ENCODE measurements at regions not wholly inside any gene's neighbourhood (a gene's known extent, or its start where the extent isn't known, plus 50 kb on each side); places are given as distances from the start of the nearest gene placed in this dataset.

DNA sequence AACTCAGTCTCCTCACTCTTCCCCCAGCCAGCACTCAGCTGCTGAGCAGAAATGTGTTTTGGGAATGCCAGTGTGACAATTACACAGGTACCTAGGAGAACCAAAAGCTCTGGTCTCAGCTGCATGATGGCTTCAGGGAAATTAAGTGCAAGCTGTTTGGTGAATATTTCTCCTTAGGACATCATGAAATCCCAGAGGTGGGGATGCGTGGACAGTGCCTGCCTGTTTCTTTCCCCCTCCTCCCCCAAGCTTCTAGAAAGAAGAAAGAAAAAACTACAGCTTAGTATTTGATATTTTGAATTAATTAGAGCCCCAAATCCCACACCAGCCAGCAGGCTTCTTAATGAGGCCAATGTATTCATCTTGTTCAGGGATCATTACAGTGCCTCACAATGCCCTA lies 243.0 kb downstream of the IDS start:
- no peak overlapping the region for H3K4me3 ChIP-seq (ENCODE audit: low read depth, low read length)
- TF ChIP-seq, protein P1, sequence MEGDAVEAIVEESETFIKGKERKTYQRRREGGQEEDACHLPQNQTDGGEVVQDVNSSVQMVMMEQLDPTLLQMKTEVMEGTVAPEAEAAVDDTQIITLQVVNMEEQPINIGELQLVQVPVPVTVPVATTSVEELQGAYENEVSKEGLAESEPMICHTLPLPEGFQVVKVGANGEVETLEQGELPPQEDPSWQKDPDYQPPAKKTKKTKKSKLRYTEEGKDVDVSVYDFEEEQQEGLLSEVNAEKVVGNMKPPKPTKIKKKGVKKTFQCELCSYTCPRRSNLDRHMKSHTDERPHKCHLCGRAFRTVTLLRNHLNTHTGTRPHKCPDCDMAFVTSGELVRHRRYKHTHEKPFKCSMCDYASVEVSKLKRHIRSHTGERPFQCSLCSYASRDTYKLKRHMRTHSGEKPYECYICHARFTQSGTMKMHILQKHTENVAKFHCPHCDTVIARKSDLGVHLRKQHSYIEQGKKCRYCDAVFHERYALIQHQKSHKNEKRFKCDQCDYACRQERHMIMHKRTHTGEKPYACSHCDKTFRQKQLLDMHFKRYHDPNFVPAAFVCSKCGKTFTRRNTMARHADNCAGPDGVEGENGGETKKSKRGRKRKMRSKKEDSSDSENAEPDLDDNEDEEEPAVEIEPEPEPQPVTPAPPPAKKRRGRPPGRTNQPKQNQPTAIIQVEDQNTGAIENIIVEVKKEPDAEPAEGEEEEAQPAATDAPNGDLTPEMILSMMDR (IDR thresholded peaks at IDR 0.05; ENCODE audit: low read depth, low read length) = no peak

DNA sequence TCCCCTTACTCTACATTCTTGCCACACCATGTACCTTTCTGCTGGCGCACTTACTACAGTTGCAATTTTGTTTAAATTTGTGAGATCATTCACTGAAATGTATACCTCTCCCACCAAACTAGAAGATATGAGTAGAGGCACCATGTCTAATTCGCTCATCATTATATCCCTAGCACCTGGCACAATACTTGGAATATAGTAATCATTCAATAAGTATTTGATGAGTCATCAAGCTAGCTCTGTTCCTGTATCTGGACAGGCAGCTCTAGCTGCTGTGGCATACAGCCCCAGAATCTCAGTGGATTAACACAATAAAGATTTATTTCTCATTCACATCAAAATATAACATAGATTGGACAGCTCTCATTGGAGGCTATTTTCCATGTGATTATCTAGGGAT lies 245.9 kb downstream of the IDS start:
- TF ChIP-seq, protein P1 (IDR thresholded peaks at IDR 0.05; ENCODE audit: low read depth, low read length) = no peak
- no peak overlapping the region for H3K4me3 ChIP-seq (ENCODE audit: low read depth, low read length)

DNA sequence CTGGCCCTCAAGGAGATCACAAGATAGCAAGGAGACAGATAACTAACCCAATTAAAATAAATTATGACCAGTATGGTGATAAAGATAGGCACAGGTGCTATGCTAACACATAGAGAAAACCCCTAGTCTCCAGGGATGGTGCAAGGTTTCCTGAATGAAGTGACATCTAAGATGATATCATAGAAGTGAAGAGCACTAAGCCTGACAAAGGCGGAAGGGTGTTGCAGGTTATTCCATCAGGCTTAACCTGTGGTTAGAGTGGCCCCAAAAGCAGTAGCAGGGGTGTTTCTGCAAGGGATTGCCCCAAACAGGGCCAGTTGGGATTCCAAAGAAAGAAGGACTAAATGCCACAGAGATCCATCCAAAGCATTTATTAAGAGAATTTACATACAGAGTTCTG lies 249.2 kb downstream of the IDS start:
- no peak overlapping the region for H3K4me3 ChIP-seq (ENCODE audit: low read depth, low read length)
- TF ChIP-seq, protein P1 (IDR thresholded peaks at IDR 0.05; ENCODE audit: low read depth, low read length) = no peak

DNA sequence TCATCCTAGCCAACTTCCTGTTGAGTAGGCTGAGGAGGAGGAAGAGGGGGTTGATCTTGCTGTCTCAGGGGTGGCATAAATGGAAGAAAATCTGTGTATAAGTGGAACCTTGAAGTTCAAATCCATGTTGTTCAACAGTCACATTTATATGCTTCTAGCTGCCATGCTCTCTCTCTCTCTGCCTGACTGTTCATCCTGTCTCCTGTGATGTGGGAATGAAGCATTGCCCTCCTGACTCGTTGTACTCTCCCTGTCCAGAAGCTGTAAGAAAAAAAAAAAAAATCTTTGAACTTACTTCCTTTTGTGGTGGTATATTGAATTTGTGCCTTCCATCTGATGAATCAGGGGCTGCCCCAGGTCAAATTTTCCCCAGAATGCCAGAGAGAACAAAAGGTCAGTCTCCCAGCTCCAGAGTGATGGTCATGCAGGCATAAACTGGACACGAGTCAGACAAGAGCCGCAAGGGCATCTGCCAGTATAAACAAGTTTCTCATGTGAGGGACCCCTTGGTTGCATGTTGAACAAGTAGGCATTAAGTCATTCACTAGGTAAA lies 257.0 kb downstream of the IDS start:
- H3K4me3 ChIP-seq (ENCODE audit: low read depth, low read length) = no peak overlapping the region
- TF ChIP-seq, protein P1 (IDR thresholded peaks at IDR 0.05; ENCODE audit: low read depth, low read length) = no peak

DNA sequence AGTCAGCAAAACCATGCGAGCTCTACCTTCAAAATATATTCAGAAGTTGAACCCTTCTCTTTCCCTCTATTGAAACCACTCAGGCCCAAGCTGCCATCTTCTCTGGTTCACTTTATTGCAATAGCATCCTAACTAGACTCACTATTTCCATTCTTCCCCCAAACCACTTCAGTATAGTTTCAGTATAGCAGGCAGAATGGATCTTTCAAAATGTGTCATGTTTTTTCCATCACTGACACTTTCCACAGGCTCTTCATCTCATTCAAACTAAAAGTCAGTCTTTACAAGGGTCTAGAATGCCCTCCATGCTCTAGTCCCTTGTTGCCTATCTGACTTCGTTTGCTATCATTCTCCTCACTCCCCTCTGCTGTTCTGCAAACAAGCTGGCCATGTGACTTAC lies 274.4 kb downstream of the IDS start:
- no peak overlapping the region for H3K4me3 ChIP-seq (ENCODE audit: low read depth, low read length)
- TF ChIP-seq, protein P1 (IDR thresholded peaks at IDR 0.05; ENCODE audit: low read depth, low read length) = no peak

DNA sequence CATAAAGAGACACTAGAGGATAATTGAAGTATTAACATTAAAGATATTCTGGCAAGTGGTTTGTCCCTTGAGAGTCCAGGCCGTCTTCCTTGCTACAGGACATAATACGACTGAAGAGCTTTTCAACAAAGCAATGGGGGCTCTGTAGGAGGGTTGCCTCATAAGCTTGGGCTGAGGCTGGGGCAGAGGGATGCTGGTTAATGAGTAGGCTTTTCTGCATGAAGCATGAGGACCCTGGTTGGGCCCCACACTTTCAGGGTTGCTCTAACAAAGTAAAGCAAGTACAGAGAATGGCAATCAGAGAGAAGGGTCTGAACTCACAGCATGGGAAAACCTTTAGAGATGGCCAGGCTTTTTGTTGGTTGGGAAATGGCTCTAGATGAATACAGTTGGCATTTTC lies 281.3 kb downstream of the IDS start:
- TF ChIP-seq, protein P1 (IDR thresholded peaks at IDR 0.05; ENCODE audit: low read depth, low read length) = no peak
- no peak overlapping the region for H3K4me3 ChIP-seq (ENCODE audit: low read depth, low read length)

DNA sequence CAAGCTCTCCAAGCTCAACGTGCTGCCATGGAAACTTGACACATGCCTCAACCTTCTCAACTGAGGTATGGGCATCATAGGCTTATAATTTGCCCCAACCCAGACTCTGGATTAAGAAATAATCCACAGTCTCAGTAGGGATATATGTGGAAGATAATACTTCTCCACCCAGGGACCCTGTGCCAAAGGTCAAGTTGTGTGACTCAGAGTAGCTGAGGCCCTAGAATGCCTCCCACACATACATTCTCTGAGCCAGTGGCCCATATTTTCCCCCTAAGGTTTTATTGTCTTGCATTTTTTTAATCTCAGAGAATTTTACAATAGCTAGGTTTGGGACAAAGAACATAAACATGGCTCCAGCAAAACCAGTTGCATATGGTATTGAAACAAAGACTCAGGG lies 283.1 kb downstream of the IDS start:
- TF ChIP-seq, protein P1 (IDR thresholded peaks at IDR 0.05; ENCODE audit: low read depth, low read length) = no peak
- H3K4me3 ChIP-seq (ENCODE audit: low read depth, low read length) = no peak overlapping the region

Data from WI38 (cell line).